Endothelial cell of umbilical vein (primary cell): ENCODE measurements at regions not wholly inside any gene's neighbourhood (a gene's known extent, or its start where the extent isn't known, plus 50 kb on each side); places are given as distances from the start of the nearest gene placed in this dataset.

Experiments used
- BruUV-seq: library from RNA; stranded (reverse); fragments of 400-500 nt; replicated peaks from 2 replicates; lab custom pipeline; 2021; lab: Mats Ljungman, UMichigan
- CTCF ChIA-PET: fragments of 300-600, 350-600 bp; sonication (Branson Sonifier 250); formaldehyde crosslinking; loops from one replicate; lab custom pipeline; 2021; ENCODE audit warnings: antibody characterized with exemption, inconsistent platforms; lab: Charles Lee
- POLR2A ChIA-PET: fragments of 300-600, 350-600 bp; sonication (Branson Sonifier 250); formaldehyde crosslinking; loops from one replicate; lab custom pipeline; 2021; ENCODE audit warnings: antibody characterized with exemption, inconsistent platforms; lab: Charles Lee
- DNase-seq: peaks from one replicate; pipeline ENCODE4 v3.0.0-alpha.2; 2011; ENCODE audit warnings: low read depth, low spot score
- FAIRE-seq: peaks from 2 replicates; lab custom pipeline; 2011; peaks lifted over from hg19 to GRCh38; lab: Jason Lieb, UNC
- H2AFZ ChIP-seq: 2 replicates; pipeline ENCODE4 v1.6.0; 2012; ENCODE audit warnings: low read depth, low read length, control low read depth, inconsistent platforms
- H3K27ac ChIP-seq: 2 replicates; pipeline ENCODE4 v1.5.1; 2011; ENCODE audit warnings: low read depth, mild to moderate bottlenecking, control low read depth, low read length, moderate library complexity; ENCODE audit not compliant: insufficient read depth
- H3K27me3 ChIP-seq, 2 experiments: 2 replicates each; pipeline versions ENCODE4 v1.6.0 to v1.6.1; 2011; ENCODE audit warnings: low read length in 2 of 2, mixed read lengths in 1 of 2; ENCODE audit not compliant: control insufficient read depth in 2 of 2, insufficient read depth in 2 of 2
- H3K36me3 ChIP-seq, 2 experiments: 2 replicates in 1 of 2; 3 replicates in 1 of 2; pipeline ENCODE4 v1.5.1; 2011; ENCODE audit warnings: low read length in 2 of 2, mild to moderate bottlenecking in 1 of 2, moderate library complexity in 1 of 2; ENCODE audit not compliant: control insufficient read depth in 2 of 2, insufficient read depth in 2 of 2; ENCODE audit errors: extremely low read depth in 1 of 2
- H3K4me1 ChIP-seq: 3 replicates; pipeline ENCODE4 v1.5.1; 2011; ENCODE audit warnings: mild to moderate bottlenecking, low read length; ENCODE audit not compliant: control insufficient read depth, insufficient read depth; ENCODE audit errors: extremely low read depth
- H3K4me2 ChIP-seq: 2 replicates; pipeline ENCODE4 v1.6.1; 2011; ENCODE audit warnings: low read length, control low read depth, mixed read lengths; ENCODE audit not compliant: insufficient read depth
- H3K4me3 ChIP-seq, 3 experiments: fragments of 200-600 bp in 1 of 3; sonication (generic), shearing (Covaris generic) in 1 of 3; replicated peaks in 1 of 3; 2 replicates each; pipeline ENCODE4 v1.5.1; 2011 to 2016; ENCODE audit warnings: control low read depth in 3 of 3, low read length in 3 of 3, mild to moderate bottlenecking in 2 of 3, inconsistent platforms in 1 of 3, low read depth in 1 of 3, moderate library complexity in 1 of 3; ENCODE audit not compliant: insufficient read depth in 1 of 3
- H3K79me2 ChIP-seq: 2 replicates; pipeline ENCODE4 v1.6.0; 2012; ENCODE audit warnings: low read length, inconsistent platforms; ENCODE audit not compliant: control insufficient read depth, insufficient read depth
- H3K9ac ChIP-seq: replicated peaks from 2 replicates; pipeline ENCODE3; 2011; ENCODE audit warnings: low read length, control low read depth; ENCODE audit not compliant: insufficient read depth; ENCODE audit errors: extremely low read depth
- H3K9me1 ChIP-seq: replicated peaks from 3 replicates; pipeline ENCODE4 v1.6.0; 2011; ENCODE audit warnings: mild to moderate bottlenecking, low read length; ENCODE audit not compliant: control insufficient read depth, insufficient read depth; ENCODE audit errors: extremely low read depth
- H3K9me3 ChIP-seq: replicated peaks from 2 replicates; pipeline ENCODE4 v1.5.1; 2012; ENCODE audit warnings: low read length, inconsistent platforms; ENCODE audit not compliant: control insufficient read depth, insufficient read depth
- H4K20me1 ChIP-seq: replicated peaks from 2 replicates; pipeline ENCODE3; 2011; ENCODE audit warnings: mild to moderate bottlenecking, low read length; ENCODE audit not compliant: control insufficient read depth, insufficient read depth; ENCODE audit errors: extremely low read depth
- EZH2 ChIP-seq: IDR thresholded peaks from 2 replicates; pipeline ENCODE4 v1.6.1; 2012; ENCODE audit warnings: borderline replicate concordance, low read depth, mild to moderate bottlenecking, moderate library complexity, low read length, inconsistent platforms; ENCODE audit not compliant: severe bottlenecking
- FOS ChIP-seq: IDR thresholded peaks from 2 replicates; pipeline ENCODE4 v1.6.1; 2011; ENCODE audit warnings: mild to moderate bottlenecking, low read length, moderate library complexity, borderline replicate concordance; ENCODE audit not compliant: insufficient read depth
- JUN ChIP-seq: IDR thresholded peaks from 2 replicates; pipeline ENCODE4 v1.6.1; 2011; ENCODE audit warnings: borderline replicate concordance, low read depth; ENCODE audit not compliant: insufficient read length, insufficient read depth
- MAX ChIP-seq: IDR thresholded peaks from 2 replicates; pipeline ENCODE4 v1.6.1; 2011; ENCODE audit not compliant: insufficient read depth, insufficient read length
- MYC ChIP-seq: IDR thresholded peaks from one replicate; pipeline ENCODE4 v1.6.1; 2011; ENCODE audit warnings: mild to moderate bottlenecking, low read depth, low read length
- POLR2A ChIP-seq: IDR thresholded peaks from 2 replicates; pipeline ENCODE4 v1.6.1; 2012; ENCODE audit warnings: low read depth, mild to moderate bottlenecking, control low read depth, low read length
- POLR2AphosphoS5 ChIP-seq: IDR thresholded peaks from 2 replicates; pipeline ENCODE4 v1.6.1; 2012; ENCODE audit warnings: low read depth, mild to moderate bottlenecking, control low read depth, low read length, moderate library complexity; ENCODE audit not compliant: insufficient read depth
- dilution Hi-C: fragments of 300-500 bp; cut with MboI; formaldehyde crosslinking; loops from one replicate; pipeline ENCODE4 v1.15.0; 2019; ENCODE audit warnings: low sequenced_read_pairs; ENCODE audit not compliant: extremely low pct_ligation_motif_present
- intact Hi-C: fragments of 100-400 bp; cut with micrococcal nuclease; formaldehyde crosslinking; loops from one replicate; pipeline ENCODE4 v1.10.0; 2022
- TF ChIP-seq, protein P1 (sequence below), 2 donors: IDR thresholded peaks; 1 replicate in 1 of 2; 2 replicates in 1 of 2; pipeline ENCODE4 v1.5.1; 2011; ENCODE audit warnings: low read length in 2 of 2, mild to moderate bottlenecking in 2 of 2, moderate library complexity in 2 of 2, control low read depth in 1 of 2, inconsistent platforms in 1 of 2, low read depth in 1 of 2; ENCODE audit not compliant: insufficient read depth in 1 of 2; ENCODE audit errors: extremely low read depth in 1 of 2

- ChIA-PET POLR2A (no interaction called here), CTCF (no interaction called here)
- dilution Hi-C loops (no loop called here), intact Hi-C loops (no loop called here)
- Histone ChIP-seq H3K9me3 (no peaks in the 10 kb centered on the region), H3K27me3 (no peaks in the 10 kb centered on the region), H3K9ac (no peak overlapping the region), H3K27ac (no peak overlapping the region), H3K36me3 (no peaks in the 10 kb centered on the region), H3K4me2 (no peak overlapping the region), H3K79me2 (no peaks in the 10 kb centered on the region), H3K9me1 (no peaks in the 10 kb centered on the region), H2AFZ (no peak overlapping the region), H4K20me1 (no peaks in the 10 kb centered on the region), H3K4me1 (peaks cover 4% of the 10 kb centered on the region), H3K4me3 (no peak overlapping the region)
- BruUV-seq = no TSS peak
- DNase-seq = no peak
- no peak for TF ChIP-seq EZH2
- no peak for TF ChIP-seq JUN
- no peak for TF ChIP-seq MYC
- TF ChIP-seq POLR2AphosphoS5 = no peak
- no peak for TF ChIP-seq FOS
- no peak for TF ChIP-seq POLR2A
- FAIRE-seq = no peak
Observed at GRCh38 chr1:228939001-228939691, 203.9 kb downstream of the RHOU start.

- Histone ChIP-seq H3K9ac (no peak overlapping the region), H3K27me3 (no peaks in the 10 kb centered on the region), H3K9me3 (no peaks in the 10 kb centered on the region), H2AFZ (no peak overlapping the region), H3K36me3 (no peaks in the 10 kb centered on the region), H4K20me1 (no peaks in the 10 kb centered on the region), H3K9me1 (no peaks in the 10 kb centered on the region), H3K4me3 (no peak overlapping the region), H3K4me2 (no peak overlapping the region), H3K27ac (no peak overlapping the region), H3K79me2 (no peaks in the 10 kb centered on the region), H3K4me1 (peaks cover 4% of the 10 kb centered on the region)
- ChIA-PET POLR2A (no interaction called here), CTCF (no interaction called here)
- DNase-seq = no peak
- no TSS peak for BruUV-seq
- intact Hi-C loops = no loop called here
- TF ChIP-seq, protein P1, sequence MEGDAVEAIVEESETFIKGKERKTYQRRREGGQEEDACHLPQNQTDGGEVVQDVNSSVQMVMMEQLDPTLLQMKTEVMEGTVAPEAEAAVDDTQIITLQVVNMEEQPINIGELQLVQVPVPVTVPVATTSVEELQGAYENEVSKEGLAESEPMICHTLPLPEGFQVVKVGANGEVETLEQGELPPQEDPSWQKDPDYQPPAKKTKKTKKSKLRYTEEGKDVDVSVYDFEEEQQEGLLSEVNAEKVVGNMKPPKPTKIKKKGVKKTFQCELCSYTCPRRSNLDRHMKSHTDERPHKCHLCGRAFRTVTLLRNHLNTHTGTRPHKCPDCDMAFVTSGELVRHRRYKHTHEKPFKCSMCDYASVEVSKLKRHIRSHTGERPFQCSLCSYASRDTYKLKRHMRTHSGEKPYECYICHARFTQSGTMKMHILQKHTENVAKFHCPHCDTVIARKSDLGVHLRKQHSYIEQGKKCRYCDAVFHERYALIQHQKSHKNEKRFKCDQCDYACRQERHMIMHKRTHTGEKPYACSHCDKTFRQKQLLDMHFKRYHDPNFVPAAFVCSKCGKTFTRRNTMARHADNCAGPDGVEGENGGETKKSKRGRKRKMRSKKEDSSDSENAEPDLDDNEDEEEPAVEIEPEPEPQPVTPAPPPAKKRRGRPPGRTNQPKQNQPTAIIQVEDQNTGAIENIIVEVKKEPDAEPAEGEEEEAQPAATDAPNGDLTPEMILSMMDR (IDR thresholded peaks at IDR 0.05; ENCODE audit: extremely low read depth in 1 of 2, insufficient read depth in 1 of 2, low read depth in 1 of 2, low read length in 2 of 2) = no peak
- TF ChIP-seq MAX = no peak
- no peak for TF ChIP-seq POLR2A
- no peak for TF ChIP-seq EZH2
- TF ChIP-seq JUN = no peak
- no peak for TF ChIP-seq FOS
- FAIRE-seq = no peak
- dilution Hi-C loops = no loop called here
Observed at GRCh38 chr1:228939881-228940392, 204.7 kb downstream of the RHOU start.
